OCI-LY1 (cell line): ENCODE measurements at regions not wholly inside any gene's neighbourhood (a gene's known extent, or its start where the extent isn't known, plus 50 kb on each side); places are given as distances from the start of the nearest gene placed in this dataset.

Experiments used
- H2AFZ ChIP-seq: fragments of 200-600 bp; sonication (generic), shearing (Covaris generic); 2 replicates; pipeline ENCODE4 v1.6.0; 2014; ENCODE audit warnings: antibody characterized with exemption, mild to moderate bottlenecking, low read length
- H3F3A ChIP-seq: fragments of 200-600 bp; sonication (generic), shearing (Covaris generic); 2 replicates; pipeline ENCODE4 v1.6.0; 2014; ENCODE audit warnings: mild to moderate bottlenecking, antibody characterized with exemption, low read length, moderate library complexity; ENCODE audit not compliant: insufficient read depth
- H3K27ac ChIP-seq: fragments of 200-600 bp; sonication (generic); 2 replicates; pipeline ENCODE4 v1.5.1; 2014; ENCODE audit warnings: low read length, mixed run types, mild to moderate bottlenecking, low read depth; ENCODE audit not compliant: poor library complexity, severe bottlenecking
- H3K27me3 ChIP-seq: fragments of 200-600 bp; sonication (generic); 2 replicates; pipeline ENCODE4 v1.6.0; 2014; ENCODE audit warnings: antibody characterized with exemption, mild to moderate bottlenecking, low read length, moderate library complexity; ENCODE audit not compliant: insufficient read depth
- H3K36me3 ChIP-seq: fragments of 200-600 bp; sonication (generic); 2 replicates; pipeline ENCODE4 v1.6.1; 2014; ENCODE audit warnings: mild to moderate bottlenecking, antibody characterized with exemption, low read length, moderate library complexity, mixed read lengths; ENCODE audit not compliant: insufficient read depth
- H3K4me1 ChIP-seq: fragments of 200-600 bp; sonication (generic); 2 replicates; pipeline ENCODE4 v1.5.1; 2014; ENCODE audit warnings: mild to moderate bottlenecking, low read length, moderate library complexity; ENCODE audit not compliant: insufficient read depth, severe bottlenecking
- H3K4me2 ChIP-seq: fragments of 200-600 bp; sonication (generic), shearing (Covaris generic); 2 replicates; pipeline ENCODE4 v1.6.1; 2014; ENCODE audit warnings: low read length
- H3K4me3 ChIP-seq: fragments of 200-600 bp; sonication (generic); 2 replicates; pipeline ENCODE4 v1.5.1; 2014; ENCODE audit warnings: low read length, low read depth, mild to moderate bottlenecking, mixed read lengths; ENCODE audit not compliant: poor library complexity, severe bottlenecking
- H3K79me2 ChIP-seq: fragments of 200-600 bp; shearing (Covaris generic); 2 replicates; pipeline ENCODE4 v1.6.1; 2016; ENCODE audit warnings: mixed run types, low read length, mixed read lengths; ENCODE audit not compliant: insufficient read depth
- H3K9ac ChIP-seq: fragments of 200-600 bp; sonication (generic), shearing (Covaris generic); 2 replicates; pipeline ENCODE4 v1.6.1; 2014; ENCODE audit warnings: mild to moderate bottlenecking, low read length, mixed read lengths
- H3K9me2 ChIP-seq: fragments of 200-600 bp; sonication (generic), shearing (Covaris generic); 2 replicates; pipeline ENCODE4 v1.6.1; 2014; ENCODE audit warnings: low read depth, mild to moderate bottlenecking, low read length, mixed read lengths
- H3K9me3 ChIP-seq: fragments of 200-600 bp; shearing (Covaris generic); 2 replicates; pipeline ENCODE4 v1.6.1; 2014; ENCODE audit warnings: low read length, mixed read lengths
- H4K20me1 ChIP-seq: fragments of 200-600 bp; sonication (generic), shearing (Covaris generic); 2 replicates; pipeline ENCODE4 v1.6.0; 2016; ENCODE audit warnings: mild to moderate bottlenecking, low read length; ENCODE audit not compliant: insufficient read depth
- CTCF ChIP-seq: fragments of 200-600 bp; sonication (generic), shearing (Covaris generic); IDR thresholded peaks from 2 replicates; pipeline ENCODE4 v1.5.1; 2017; ENCODE audit warnings: mild to moderate bottlenecking, antibody characterized with exemption, low read length, moderate library complexity, mixed read lengths
- EZH2 ChIP-seq: fragments of 200-600 bp; sonication (generic), shearing (Covaris generic); IDR thresholded peaks from 2 replicates; pipeline ENCODE4 v1.8.0; 2017; ENCODE audit warnings: borderline replicate concordance, mixed run types, mild to moderate bottlenecking, antibody characterized with exemption, low read length, moderate library complexity, mixed read lengths

- TF ChIP-seq CTCF (no peak), EZH2 (no peak)
- Histone ChIP-seq H3K4me3 (no peak overlapping the region), H3K4me1 (no peaks in the 10 kb centered on the region), H3K9me3 (no peaks in the 10 kb centered on the region), H3K9me2 (no peaks in the 10 kb centered on the region), H3K36me3 (no peaks in the 10 kb centered on the region), H3K4me2 (no peak overlapping the region), H2AFZ (no peak overlapping the region), H3K9ac (no peak overlapping the region), H3K27me3 (no peaks in the 10 kb centered on the region), H4K20me1 (no peaks in the 10 kb centered on the region), H3K79me2 (no peaks in the 10 kb centered on the region), H3K27ac (no peak overlapping the region), H3F3A (no peaks in the 10 kb centered on the region)
Observed at GRCh38 chr4:181819946-181820345, 423.3 kb upstream of the TENM3 start.

DNA sequence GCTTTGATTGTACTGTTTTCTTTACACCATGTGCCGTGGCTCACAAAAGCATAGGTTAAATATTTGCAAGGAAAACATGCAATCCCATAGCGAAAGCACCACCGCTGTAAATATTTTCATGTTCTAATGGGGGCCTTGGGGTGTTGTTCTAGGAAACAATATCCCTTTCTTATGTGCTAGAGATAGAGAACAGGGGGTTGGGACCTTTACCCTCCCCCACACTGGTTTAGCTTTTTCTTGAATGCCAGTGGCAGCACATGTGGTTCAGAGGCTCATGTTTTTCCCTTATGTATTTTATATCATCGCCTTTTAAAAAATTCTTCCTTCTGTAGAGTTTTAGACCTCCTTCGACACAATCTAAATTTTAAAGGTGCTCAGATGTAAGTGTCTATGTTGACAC is 422.6 kb upstream of the TENM3 start:
- no peak overlapping the region for H2AFZ ChIP-seq
- no peak for TF ChIP-seq EZH2
- TF ChIP-seq CTCF: no peak
- no peak overlapping the region for H3K9ac ChIP-seq
- no peaks in the 10 kb centered on the region for H3F3A ChIP-seq
- H3K9me3 ChIP-seq: no peaks in the 10 kb centered on the region
- no peaks in the 10 kb centered on the region for H3K9me2 ChIP-seq
- H3K4me1 ChIP-seq: no peaks in the 10 kb centered on the region
- no peak overlapping the region for H3K4me3 ChIP-seq
- H3K27me3 ChIP-seq: no peaks in the 10 kb centered on the region
- H3K27ac ChIP-seq: no peak overlapping the region
- H3K4me2 ChIP-seq: no peak overlapping the region
- no peaks in the 10 kb centered on the region for H3K79me2 ChIP-seq
- H3K36me3 ChIP-seq: no peaks in the 10 kb centered on the region
- no peaks in the 10 kb centered on the region for H4K20me1 ChIP-seq

GRCh38 chr4:181821039-181822004 is 421.9 kb upstream of the TENM3 start:
- no peak overlapping the region for H3K4me2 ChIP-seq
- no peaks in the 10 kb centered on the region for H3K4me1 ChIP-seq
- no peak overlapping the region for H3K27ac ChIP-seq
- H4K20me1 ChIP-seq: no peaks in the 10 kb centered on the region
- H3K9me2 ChIP-seq: no peaks in the 10 kb centered on the region
- no peak overlapping the region for H3K4me3 ChIP-seq
- H3K27me3 ChIP-seq: no peaks in the 10 kb centered on the region
- H3K9ac ChIP-seq: no peak overlapping the region
- H3F3A ChIP-seq: no peaks in the 10 kb centered on the region
- TF ChIP-seq CTCF: no peak
- TF ChIP-seq EZH2: no peak
- H3K9me3 ChIP-seq: no peaks in the 10 kb centered on the region
- H2AFZ ChIP-seq: no peak overlapping the region
- H3K79me2 ChIP-seq: no peaks in the 10 kb centered on the region
- no peaks in the 10 kb centered on the region for H3K36me3 ChIP-seq
